ENCODE measurements at regions not wholly inside any gene's neighbourhood (a gene's known extent, or its start where the extent isn't known, plus 50 kb on each side); places are given as distances from the start of the nearest gene placed in this dataset.

DNA sequence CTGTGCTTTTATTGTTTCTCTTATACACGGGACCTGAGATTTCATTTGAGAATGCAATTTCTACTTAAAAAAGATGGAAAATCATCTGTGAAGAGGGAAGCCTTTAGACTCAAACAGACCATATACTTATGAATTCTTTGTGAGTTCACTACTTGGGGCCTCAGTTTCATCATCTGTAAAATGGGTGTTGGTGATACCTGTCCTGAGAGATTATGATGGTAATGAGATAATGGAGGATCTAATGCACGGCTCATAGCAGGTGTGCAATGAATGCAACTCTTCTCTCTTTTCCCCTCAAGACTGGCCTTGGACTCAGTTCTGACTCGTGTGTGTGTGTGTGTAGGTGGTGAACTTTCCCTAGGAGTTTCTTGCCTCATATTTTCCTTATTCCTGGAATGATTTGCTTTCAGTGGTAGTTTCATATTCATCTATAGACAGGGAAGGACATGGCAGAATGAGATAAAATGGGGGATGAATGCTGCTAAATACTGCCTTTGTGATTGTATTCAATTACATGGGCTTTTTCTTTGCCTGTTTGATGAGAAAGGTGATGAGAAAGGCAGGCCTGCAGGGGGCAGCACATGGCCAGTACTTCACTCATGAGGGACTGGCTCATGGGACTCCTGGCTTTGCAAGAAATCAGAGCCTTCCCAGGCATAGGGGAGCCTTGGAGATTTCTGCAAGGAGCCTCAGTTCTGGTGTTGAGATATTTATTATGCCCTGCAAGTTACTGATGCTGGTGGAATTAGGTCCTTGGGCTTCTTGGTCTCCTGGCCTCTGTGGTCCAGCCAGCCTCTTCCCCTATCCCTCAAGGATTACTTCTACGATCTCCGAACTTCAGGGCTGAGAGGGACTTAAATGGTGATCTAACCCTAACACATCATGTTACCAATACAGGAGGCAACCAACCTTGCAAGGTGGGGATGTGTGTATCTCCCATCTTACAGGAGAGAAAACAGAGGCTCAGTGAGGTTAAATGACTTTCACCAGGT, 70.7 kb downstream of the RPLP1 start:
- Histone ChIP-seq H3K27me3 (ENCODE audit: control insufficient read depth in 4 of 4, insufficient read depth in 4 of 4, low read length in 3 of 4) (no peaks in the 10 kb centered on the region), H3K36me3 (ENCODE audit: control insufficient read depth in 4 of 4, insufficient read depth in 3 of 4, low read depth in 1 of 4, low read length in 3 of 4) (no peaks in the 10 kb centered on the region), H3K4me1 (ENCODE audit: control insufficient read depth in 4 of 4, insufficient read depth in 4 of 4, low read length in 3 of 4) (peaks cover 0 to 10% (median 4%) of the 10 kb centered on the region in 4 donors), H3K9me3 (ENCODE audit: control insufficient read depth in 4 of 4, low read length in 3 of 4) (no peaks in the 10 kb centered on the region), H3K4me3 (ENCODE audit: low read depth in 1 of 3, low read length in 3 of 3) (no peak overlapping the region), H3K27ac (ENCODE audit: low read depth in 1 of 2, low read length in 2 of 2) (no peak overlapping the region), H3K9ac (ENCODE audit: low read depth in 1 of 2, low read length in 2 of 2) (no peak overlapping the region)
- TF ChIP-seq RAD21 (IDR thresholded peaks at IDR 0.05) (peak; percentile 92 to 96), HNF4A (conservative IDR thresholded peaks at IDR 0.05) (no peak)
- TF ChIP-seq, protein P1, sequence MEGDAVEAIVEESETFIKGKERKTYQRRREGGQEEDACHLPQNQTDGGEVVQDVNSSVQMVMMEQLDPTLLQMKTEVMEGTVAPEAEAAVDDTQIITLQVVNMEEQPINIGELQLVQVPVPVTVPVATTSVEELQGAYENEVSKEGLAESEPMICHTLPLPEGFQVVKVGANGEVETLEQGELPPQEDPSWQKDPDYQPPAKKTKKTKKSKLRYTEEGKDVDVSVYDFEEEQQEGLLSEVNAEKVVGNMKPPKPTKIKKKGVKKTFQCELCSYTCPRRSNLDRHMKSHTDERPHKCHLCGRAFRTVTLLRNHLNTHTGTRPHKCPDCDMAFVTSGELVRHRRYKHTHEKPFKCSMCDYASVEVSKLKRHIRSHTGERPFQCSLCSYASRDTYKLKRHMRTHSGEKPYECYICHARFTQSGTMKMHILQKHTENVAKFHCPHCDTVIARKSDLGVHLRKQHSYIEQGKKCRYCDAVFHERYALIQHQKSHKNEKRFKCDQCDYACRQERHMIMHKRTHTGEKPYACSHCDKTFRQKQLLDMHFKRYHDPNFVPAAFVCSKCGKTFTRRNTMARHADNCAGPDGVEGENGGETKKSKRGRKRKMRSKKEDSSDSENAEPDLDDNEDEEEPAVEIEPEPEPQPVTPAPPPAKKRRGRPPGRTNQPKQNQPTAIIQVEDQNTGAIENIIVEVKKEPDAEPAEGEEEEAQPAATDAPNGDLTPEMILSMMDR (IDR thresholded peaks at IDR 0.05; ENCODE audit: low read depth, low read length, missing input control), result peak; percentile 76
- WGBS, result 83% methylated on average over 5 of the region's 5 CpGs
- DNase-seq (ENCODE audit: low spot score), result peak; percentile 63

DNA sequence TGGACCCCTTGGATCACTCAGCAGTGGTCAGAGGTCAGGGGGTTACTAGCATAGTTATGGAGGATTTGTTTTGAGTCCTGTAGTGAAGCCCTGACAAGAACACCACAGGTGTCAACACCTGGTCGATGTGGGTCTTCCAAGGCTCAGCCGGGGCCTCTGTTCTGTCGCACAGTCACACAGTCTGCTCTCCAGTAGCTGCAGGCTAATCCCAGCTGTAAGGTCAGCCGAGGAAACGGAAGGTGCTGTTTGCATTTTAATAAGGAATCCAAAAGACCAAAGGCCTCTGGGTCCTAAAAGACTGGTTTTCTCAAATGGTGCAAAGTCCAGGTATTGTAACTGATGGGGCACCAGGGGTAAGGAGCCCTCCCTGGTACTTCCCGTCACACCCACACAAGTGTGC, 71.7 kb downstream of the RPLP1 start:
- Histone ChIP-seq H3K27ac (ENCODE audit: low read depth in 1 of 2, low read length in 2 of 2) (no peak overlapping the region), H3K9me3 (ENCODE audit: control insufficient read depth in 4 of 4, low read length in 3 of 4) (no peaks in the 10 kb centered on the region), H3K36me3 (ENCODE audit: control insufficient read depth in 4 of 4, insufficient read depth in 3 of 4, low read depth in 1 of 4, low read length in 3 of 4) (no peaks in the 10 kb centered on the region), H3K27me3 (ENCODE audit: control insufficient read depth in 4 of 4, insufficient read depth in 4 of 4, low read length in 3 of 4) (no peaks in the 10 kb centered on the region), H3K4me3 (ENCODE audit: low read depth in 1 of 3, low read length in 3 of 3) (no peak overlapping the region), H3K9ac (ENCODE audit: low read depth in 1 of 2, low read length in 2 of 2) (no peak overlapping the region), H3K4me1 (ENCODE audit: control insufficient read depth in 4 of 4, insufficient read depth in 4 of 4, low read length in 3 of 4) (peaks cover 0 to 10% (median 4%) of the 10 kb centered on the region in 4 donors)
- DNase-seq (ENCODE audit: low spot score), result no peak
- 80% methylated on average over 6 of the region's 6 CpGs for WGBS
- TF ChIP-seq YY1 (IDR thresholded peaks at IDR 0.05) (no peak), JUND (IDR thresholded peaks at IDR 0.05) (no peak), ZBTB33 (IDR thresholded peaks at IDR 0.05) (no peak), FOXA1 (IDR thresholded peaks at IDR 0.05) (no peak), NR2F2 (IDR thresholded peaks at IDR 0.05) (no peak), FOXA2 (IDR thresholded peaks at IDR 0.05) (no peak), SP1 (IDR thresholded peaks at IDR 0.05) (no peak), RAD21 (IDR thresholded peaks at IDR 0.05) (no peak), EGR1 (IDR thresholded peaks at IDR 0.05; ENCODE audit: low read depth in 2 of 2) (no peak), HNF4A (conservative IDR thresholded peaks at IDR 0.05) (no peak), HNF4G (IDR thresholded peaks at IDR 0.05) (no peak), TAF1 (conservative IDR thresholded peaks at IDR 0.05) (no peak), RXRA (IDR thresholded peaks at IDR 0.05) (no peak), GABPA (IDR thresholded peaks at IDR 0.05 in 1 of 2, conservative IDR thresholded peaks at IDR 0.05 in 1 of 2) (no peak)
- TF ChIP-seq, protein P2, sequence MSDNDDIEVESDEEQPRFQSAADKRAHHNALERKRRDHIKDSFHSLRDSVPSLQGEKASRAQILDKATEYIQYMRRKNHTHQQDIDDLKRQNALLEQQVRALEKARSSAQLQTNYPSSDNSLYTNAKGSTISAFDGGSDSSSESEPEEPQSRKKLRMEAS (IDR thresholded peaks at IDR 0.05), result no peak
- TF ChIP-seq, protein P3, sequence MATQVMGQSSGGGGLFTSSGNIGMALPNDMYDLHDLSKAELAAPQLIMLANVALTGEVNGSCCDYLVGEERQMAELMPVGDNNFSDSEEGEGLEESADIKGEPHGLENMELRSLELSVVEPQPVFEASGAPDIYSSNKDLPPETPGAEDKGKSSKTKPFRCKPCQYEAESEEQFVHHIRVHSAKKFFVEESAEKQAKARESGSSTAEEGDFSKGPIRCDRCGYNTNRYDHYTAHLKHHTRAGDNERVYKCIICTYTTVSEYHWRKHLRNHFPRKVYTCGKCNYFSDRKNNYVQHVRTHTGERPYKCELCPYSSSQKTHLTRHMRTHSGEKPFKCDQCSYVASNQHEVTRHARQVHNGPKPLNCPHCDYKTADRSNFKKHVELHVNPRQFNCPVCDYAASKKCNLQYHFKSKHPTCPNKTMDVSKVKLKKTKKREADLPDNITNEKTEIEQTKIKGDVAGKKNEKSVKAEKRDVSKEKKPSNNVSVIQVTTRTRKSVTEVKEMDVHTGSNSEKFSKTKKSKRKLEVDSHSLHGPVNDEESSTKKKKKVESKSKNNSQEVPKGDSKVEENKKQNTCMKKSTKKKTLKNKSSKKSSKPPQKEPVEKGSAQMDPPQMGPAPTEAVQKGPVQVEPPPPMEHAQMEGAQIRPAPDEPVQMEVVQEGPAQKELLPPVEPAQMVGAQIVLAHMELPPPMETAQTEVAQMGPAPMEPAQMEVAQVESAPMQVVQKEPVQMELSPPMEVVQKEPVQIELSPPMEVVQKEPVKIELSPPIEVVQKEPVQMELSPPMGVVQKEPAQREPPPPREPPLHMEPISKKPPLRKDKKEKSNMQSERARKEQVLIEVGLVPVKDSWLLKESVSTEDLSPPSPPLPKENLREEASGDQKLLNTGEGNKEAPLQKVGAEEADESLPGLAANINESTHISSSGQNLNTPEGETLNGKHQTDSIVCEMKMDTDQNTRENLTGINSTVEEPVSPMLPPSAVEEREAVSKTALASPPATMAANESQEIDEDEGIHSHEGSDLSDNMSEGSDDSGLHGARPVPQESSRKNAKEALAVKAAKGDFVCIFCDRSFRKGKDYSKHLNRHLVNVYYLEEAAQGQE (IDR thresholded peaks at IDR 0.05), result no peak
- TF ChIP-seq, protein P4, sequence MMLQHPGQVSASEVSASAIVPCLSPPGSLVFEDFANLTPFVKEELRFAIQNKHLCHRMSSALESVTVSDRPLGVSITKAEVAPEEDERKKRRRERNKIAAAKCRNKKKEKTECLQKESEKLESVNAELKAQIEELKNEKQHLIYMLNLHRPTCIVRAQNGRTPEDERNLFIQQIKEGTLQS (IDR thresholded peaks at IDR 0.05), result no peak
- TF ChIP-seq, protein P1 (IDR thresholded peaks at IDR 0.05; ENCODE audit: low read depth, low read length, missing input control), result no peak

Measured in liver (tissue), 8 donors.